MCF 10A (cell line): ENCODE measurements at regions not wholly inside any gene's neighbourhood (a gene's known extent, or its start where the extent isn't known, plus 50 kb on each side); places are given as distances from the start of the nearest gene placed in this dataset.
A peak's percentile ranks its signal among the peaks of the same experiment; 100 is the strongest.

ENCODE experiments used
- BruUV-seq: library from RNA; stranded (reverse); fragments of 400-500 nt; replicated peaks from 2 replicates; lab custom pipeline; 2021; lab: Mats Ljungman, UMichigan
- CTCF ChIA-PET: fragments of 300-600 bp; sonication (Branson Sonifier 250); formaldehyde crosslinking; extraction: SDS; loops from one replicate; lab custom pipeline; 2021; ENCODE audit warnings: antibody characterized with exemption, inconsistent platforms; lab: Yijun Ruan, JAX
- POLR2A ChIA-PET: fragments of 300-600, 350-650 bp; sonication (Branson Sonifier 250); formaldehyde crosslinking; extraction: SDS; loops from one replicate; lab custom pipeline; 2020; ENCODE audit warnings: antibody characterized with exemption, inconsistent platforms; lab: Yijun Ruan, JAX
- DNase-seq: peaks from one replicate; pipeline ENCODE4 v3.0.0-alpha.2; 2018; ENCODE audit not compliant: unreplicated experiment
- H3K27ac Mint-ChIP-seq: one replicate; pipeline ENCODE4 v1.8.0; 2022; ENCODE audit warnings: mild to moderate bottlenecking, low read depth, mixed read lengths; ENCODE audit not compliant: unreplicated experiment
- H3K27me3 Mint-ChIP-seq: one replicate; pipeline ENCODE4 v1.8.0; 2022; ENCODE audit warnings: mixed read lengths; ENCODE audit not compliant: insufficient read depth, unreplicated experiment
- H3K36me3 Mint-ChIP-seq: one replicate; pipeline ENCODE4 v1.8.0; 2022; ENCODE audit warnings: mild to moderate bottlenecking, moderate library complexity, mixed read lengths; ENCODE audit not compliant: insufficient read depth, unreplicated experiment
- H3K4me1 Mint-ChIP-seq: one replicate; pipeline ENCODE4 v1.8.0; 2022; ENCODE audit warnings: mixed read lengths; ENCODE audit not compliant: insufficient read depth, unreplicated experiment
- H3K4me3 Mint-ChIP-seq: one replicate; pipeline ENCODE4 v1.8.0; 2022; ENCODE audit warnings: mild to moderate bottlenecking, moderate library complexity, mixed read lengths; ENCODE audit not compliant: unreplicated experiment
- H3K9me3 Mint-ChIP-seq: one replicate; pipeline ENCODE4 v1.8.0; 2022; ENCODE audit warnings: mixed read lengths; ENCODE audit not compliant: unreplicated experiment
- intact Hi-C: fragments of 100-400 bp; cut with micrococcal nuclease; formaldehyde crosslinking; loops from 2 replicates; pipeline ENCODE4 v1.14.1; 2022
- TF ChIP-seq, protein P1 (sequence below): fragments of 200-600 bp; IDR thresholded peaks from one replicate; pipeline ENCODE4 v1.8.0; 2022; ENCODE audit warnings: antibody characterized with exemption, mild to moderate bottlenecking; ENCODE audit not compliant: unreplicated experiment

DNA sequence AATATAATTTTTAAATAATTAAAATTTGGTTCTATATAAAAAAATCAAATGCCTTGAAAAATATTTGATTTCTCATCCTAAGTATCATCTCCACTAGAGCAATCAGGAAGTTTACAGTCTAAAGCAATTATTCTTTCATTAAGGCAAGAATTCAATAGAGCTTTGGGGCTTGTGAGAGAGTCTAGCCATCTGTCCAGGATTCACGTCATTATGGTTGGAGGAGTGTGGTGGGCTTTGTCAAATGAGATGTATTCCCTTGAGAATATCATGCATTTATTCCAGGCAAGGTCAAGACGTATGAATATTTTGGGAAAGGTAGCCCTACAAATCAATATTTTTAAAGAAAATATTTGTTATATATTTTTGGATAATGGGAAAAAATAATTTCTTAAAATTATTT, 132.4 kb downstream of the ELOVL4 start:
- no peak overlapping the region for H3K27ac Mint-ChIP-seq
- DNase-seq: no peak
- BruUV-seq: no TSS peak
- H3K27me3 Mint-ChIP-seq: no peaks in the 10 kb centered on the region
- H3K9me3 Mint-ChIP-seq: no peaks in the 10 kb centered on the region
- H3K36me3 Mint-ChIP-seq: no peaks in the 10 kb centered on the region
- H3K4me1 Mint-ChIP-seq: no peaks in the 10 kb centered on the region
- ChIA-PET POLR2A (interaction anchor here (2.0 kb wide), 1 partner anchor 8 kb away, joined by 5 read pairs; no protein-coding TSS in a partner anchor), CTCF (interaction anchor here (0.6 to 3.9 kb wide), 15 partner anchors 9 to 261 kb away, joined by 3 to 26 read pairs (median 6); no protein-coding TSS in a partner anchor)
- TF ChIP-seq, protein P1, sequence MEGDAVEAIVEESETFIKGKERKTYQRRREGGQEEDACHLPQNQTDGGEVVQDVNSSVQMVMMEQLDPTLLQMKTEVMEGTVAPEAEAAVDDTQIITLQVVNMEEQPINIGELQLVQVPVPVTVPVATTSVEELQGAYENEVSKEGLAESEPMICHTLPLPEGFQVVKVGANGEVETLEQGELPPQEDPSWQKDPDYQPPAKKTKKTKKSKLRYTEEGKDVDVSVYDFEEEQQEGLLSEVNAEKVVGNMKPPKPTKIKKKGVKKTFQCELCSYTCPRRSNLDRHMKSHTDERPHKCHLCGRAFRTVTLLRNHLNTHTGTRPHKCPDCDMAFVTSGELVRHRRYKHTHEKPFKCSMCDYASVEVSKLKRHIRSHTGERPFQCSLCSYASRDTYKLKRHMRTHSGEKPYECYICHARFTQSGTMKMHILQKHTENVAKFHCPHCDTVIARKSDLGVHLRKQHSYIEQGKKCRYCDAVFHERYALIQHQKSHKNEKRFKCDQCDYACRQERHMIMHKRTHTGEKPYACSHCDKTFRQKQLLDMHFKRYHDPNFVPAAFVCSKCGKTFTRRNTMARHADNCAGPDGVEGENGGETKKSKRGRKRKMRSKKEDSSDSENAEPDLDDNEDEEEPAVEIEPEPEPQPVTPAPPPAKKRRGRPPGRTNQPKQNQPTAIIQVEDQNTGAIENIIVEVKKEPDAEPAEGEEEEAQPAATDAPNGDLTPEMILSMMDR: no peak
- H3K4me3 Mint-ChIP-seq: no peak overlapping the region
- intact Hi-C loops: loop anchor here (1.0 to 2.0 kb wide), 3 partner anchors 37 to 278 kb away; partner anchors contain the start of gene LCA5

DNA sequence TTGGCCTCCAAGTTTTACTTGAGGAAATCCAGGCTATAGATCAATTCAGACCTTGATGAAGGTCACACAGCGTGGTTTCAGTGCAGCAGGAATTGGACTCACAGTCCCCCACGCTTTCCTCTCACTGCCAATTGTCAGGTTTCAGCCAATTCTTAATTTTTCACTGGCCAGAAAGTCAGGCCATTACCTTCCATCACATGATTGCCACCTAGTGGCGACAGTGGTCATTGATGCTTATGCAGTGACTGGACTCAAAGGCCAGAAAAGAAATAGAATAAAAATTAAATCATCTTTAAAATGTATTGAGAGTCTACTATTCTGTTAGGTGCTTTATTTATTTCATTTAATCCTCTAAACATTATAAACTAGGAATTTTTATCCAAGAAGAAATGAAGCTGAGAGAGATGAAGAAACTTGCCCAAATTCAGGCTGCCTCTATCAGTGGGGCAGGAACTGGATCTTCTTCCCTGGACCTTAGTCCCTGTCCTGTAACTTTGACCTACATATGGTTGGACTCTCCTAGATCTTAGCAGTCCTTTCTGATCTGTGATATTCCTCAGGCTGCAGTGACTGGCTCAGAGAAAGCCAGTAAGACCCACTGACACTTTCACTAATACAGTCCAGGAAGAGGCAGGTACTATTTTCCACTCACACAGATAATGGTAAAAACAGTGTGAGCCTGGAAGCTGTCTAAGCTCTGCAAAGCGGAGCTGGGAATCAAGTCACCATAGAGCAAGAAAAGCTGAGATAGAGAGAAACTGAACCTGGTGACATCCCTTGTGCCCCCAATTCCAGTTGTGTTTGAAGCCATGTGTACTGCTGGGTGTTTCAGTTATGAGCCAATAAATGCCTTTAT, 133.3 kb downstream of the ELOVL4 start:
- Mint-ChIP-seq H3K4me1 (no peaks in the 10 kb centered on the region), H3K27ac (no peak overlapping the region), H3K36me3 (no peaks in the 10 kb centered on the region), H3K27me3 (no peaks in the 10 kb centered on the region), H3K4me3 (no peak overlapping the region), H3K9me3 (no peaks in the 10 kb centered on the region)
- DNase-seq: peak; percentile 79
- ChIA-PET CTCF (interaction anchor here (0.6 to 3.9 kb wide), 35 partner anchors 10 to 789 kb away, joined by 3 to 26 read pairs (median 4); no protein-coding TSS in a partner anchor), POLR2A (interaction anchor here (1.1 to 2.0 kb wide), 2 partner anchors 9 to 36 kb away, joined by 3 to 5 read pairs; no protein-coding TSS in a partner anchor)
- intact Hi-C loops: loop anchor here (1.0 to 2.0 kb wide), 3 partner anchors 36 to 277 kb away; partner anchors contain the start of gene LCA5
- TF ChIP-seq, protein P1: peak; percentile 77
- BruUV-seq: no TSS peak

DNA sequence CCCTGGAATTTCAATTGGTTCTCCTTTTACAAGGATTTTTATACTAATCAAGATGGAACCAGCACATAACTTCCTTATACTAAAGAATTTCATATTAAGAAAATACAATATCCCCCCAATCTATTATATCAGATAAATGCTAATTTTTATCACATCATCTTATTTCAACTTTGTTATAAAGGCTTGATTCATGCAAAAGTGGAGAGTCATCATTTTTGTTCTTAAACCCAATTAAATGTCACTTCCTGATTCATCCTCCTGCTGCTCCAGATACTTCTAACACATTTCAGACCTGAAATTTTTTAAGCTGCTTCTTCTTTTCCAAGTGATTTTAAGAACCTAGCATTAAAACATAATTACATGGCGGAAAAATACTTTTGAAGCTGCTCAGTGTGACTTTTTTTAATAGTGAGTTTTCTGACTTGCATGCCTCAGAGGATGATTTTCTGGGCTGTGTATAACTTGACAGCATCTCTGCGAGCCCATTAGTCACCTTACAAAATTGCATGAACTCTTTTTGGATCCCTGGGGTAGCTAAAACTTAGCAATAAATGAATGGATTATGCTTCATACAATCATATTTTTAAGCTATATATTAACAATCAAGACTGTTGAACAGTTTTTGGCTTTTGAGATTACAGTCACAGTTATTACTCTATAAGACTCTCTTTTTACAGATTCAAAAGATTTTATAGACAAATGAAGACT, 134.1 kb downstream of the ELOVL4 start:
- no peak overlapping the region for H3K27ac Mint-ChIP-seq
- TF ChIP-seq, protein P1: no peak
- CTCF ChIA-PET: interaction anchor here (0.6 to 3.9 kb wide), 30 partner anchors 11 to 281 kb away, joined by 3 to 26 read pairs (median 6); no protein-coding TSS in a partner anchor
- no peaks in the 10 kb centered on the region for H3K36me3 Mint-ChIP-seq
- no TSS peak for BruUV-seq
- POLR2A ChIA-PET: interaction anchor here (1.1 to 2.0 kb wide), 2 partner anchors 10 to 35 kb away, joined by 3 to 5 read pairs; no protein-coding TSS in a partner anchor
- intact Hi-C loops: no loop called here
- no peak overlapping the region for H3K4me3 Mint-ChIP-seq
- no peaks in the 10 kb centered on the region for H3K9me3 Mint-ChIP-seq
- no peaks in the 10 kb centered on the region for H3K4me1 Mint-ChIP-seq
- DNase-seq: no peak
- H3K27me3 Mint-ChIP-seq: no peaks in the 10 kb centered on the region
